ENCODE measurements at regions not wholly inside any gene's neighbourhood (a gene's known extent, or its start where the extent isn't known, plus 50 kb on each side); places are given as distances from the start of the nearest gene placed in this dataset.

- Histone ChIP-seq H3K56ac (replicated peaks; ENCODE audit: insufficient read length, low read depth, low read length) (no peak overlapping the region), H3K4ac (replicated peaks; ENCODE audit: insufficient read length, low read depth, low read length) (no peak overlapping the region), H2AFZ (ENCODE audit: low read length) (no peak overlapping the region), H3K9me3 (ENCODE audit: insufficient read depth in 2 of 2, low read depth in 1 of 2, low read length in 1 of 2) (no peaks in the 10 kb centered on the region), H4K91ac (replicated peaks; ENCODE audit: insufficient read length, low read length) (no peak overlapping the region), H3K4me3 (ENCODE audit: extremely low read depth in 1 of 4, insufficient read depth in 2 of 4, low read depth in 3 of 4, low read length in 4 of 4) (no peak overlapping the region), H3K14ac (ENCODE audit: insufficient read length) (no peak overlapping the region), H2BK120ac (replicated peaks; ENCODE audit: low read depth, low read length) (no peak overlapping the region), H4K8ac (ENCODE audit: extremely low read depth, insufficient read depth, low read length) (no peak overlapping the region), H3K23me2 (ENCODE audit: low read depth, low read length) (no peaks in the 10 kb centered on the region), H3K27ac (ENCODE audit: low read depth, low read length) (no peak overlapping the region), H2BK12ac (ENCODE audit: low read depth, low read length) (no peak overlapping the region), H3K79me1 (ENCODE audit: low read depth, low read length) (no peaks in the 10 kb centered on the region), H3K18ac (ENCODE audit: extremely low read depth, low read length) (no peak overlapping the region), H3K9ac (replicated peaks in 1 of 4; ENCODE audit: extremely low read depth in 1 of 4, low read depth in 3 of 4, low read length in 3 of 4) (no peak overlapping the region), H3K4me2 (ENCODE audit: insufficient read depth in 1 of 2, low read depth in 2 of 2, low read length in 2 of 2) (no peak overlapping the region), H2BK20ac (ENCODE audit: low read length) (no peak overlapping the region), H3K36me3 (ENCODE audit: control insufficient read depth in 2 of 4, insufficient read depth in 4 of 4, low read length in 3 of 4) (no peaks in the 10 kb centered on the region), H2BK5ac (ENCODE audit: low read depth, low read length) (no peak overlapping the region), H2AK5ac (ENCODE audit: low read depth, low read length) (no peak overlapping the region), H3K4me1 (replicated peaks in 1 of 4; ENCODE audit: control insufficient read depth in 3 of 4, insufficient read depth in 4 of 4, low read length in 3 of 4) (no peaks in the 10 kb centered on the region), H2BK15ac (ENCODE audit: low read length) (no peak overlapping the region), H4K20me1 (replicated peaks in 1 of 2; ENCODE audit: control insufficient read depth in 1 of 2, insufficient read depth in 2 of 2, low read length in 2 of 2) (no peaks in the 10 kb centered on the region), H3K23ac (ENCODE audit: insufficient read length) (no peak overlapping the region), H4K5ac (ENCODE audit: insufficient read length, low read depth, low read length) (no peak overlapping the region), H3K79me2 (ENCODE audit: control insufficient read depth in 1 of 2, insufficient read depth in 2 of 2, low read length in 2 of 2) (no peaks in the 10 kb centered on the region), H3K27me3 (replicated peaks in 1 of 4; ENCODE audit: control insufficient read depth in 3 of 4, extremely low read depth in 1 of 4, insufficient read depth in 3 of 4, low read length in 3 of 4) (no peaks in the 10 kb centered on the region)
- CTCF ChIA-PET (ENCODE audit: partially characterized antibody): no interaction called here
- 96% methylated on average over 3 of the region's 3 CpGs; no CpG with 5 or more reads in 1 of the 2 experiments for WGBS, 2 experiments (ENCODE audit: extremely low coverage in 1 of 2, insufficient coverage in 1 of 2, insufficient read length in 1 of 2, insufficient replicate concordance in 2 of 2, low coverage in 1 of 2, low lambda C conversion rate in 2 of 2, missing lambda C conversion rate in 1 of 2)
- POLR2A ChIA-PET (ENCODE audit: partially characterized antibody): no interaction called here
- no peak for FAIRE-seq
- DNase-seq (ENCODE audit: low read depth in 1 of 2, low spot score in 2 of 2): no peak
- TF ChIP-seq BACH1 (IDR thresholded peaks at IDR 0.05; ENCODE audit: low read length) (no peak), FOSL1 (IDR thresholded peaks at IDR 0.05; ENCODE audit: insufficient read depth, low read depth, low read length) (no peak)
Observed at GRCh38 chr5:88967633-88968585, 84.9 kb upstream of the MEF2C start.
